ENCODE measurements at regions not wholly inside any gene's neighbourhood (a gene's known extent, or its start where the extent isn't known, plus 50 kb on each side); places are given as distances from the start of the nearest gene placed in this dataset.

- Histone ChIP-seq H3K4me1 (ENCODE audit: low read depth) (no peaks in the 10 kb centered on the region), H3K36me3 (ENCODE audit: low read depth) (no peaks in the 10 kb centered on the region), H3K9me3 (no peaks in the 10 kb centered on the region), H3K4me3 (no peak overlapping the region)
- DNase-seq (no peak), ATAC-seq (no peak)
- intact Hi-C loops (cut with DNase I, micrococcal nuclease): no loop called here
- no peak for TF ChIP-seq CTCF (IDR thresholded peaks at IDR 0.05)
Measured at GRCh38 chr4:164484551-164484950, 269.4 kb upstream of the SMIM31 start.

GRCh38 chr4:164485136-164485535 lies 268.8 kb upstream of the SMIM31 start:
- H3K4me1 ChIP-seq (ENCODE audit: low read depth): no peaks in the 10 kb centered on the region
- H3K36me3 ChIP-seq (ENCODE audit: low read depth): no peaks in the 10 kb centered on the region
- no peaks in the 10 kb centered on the region for H3K9me3 ChIP-seq
- intact Hi-C loops (cut with DNase I, micrococcal nuclease): no loop called here
- no peak overlapping the region for H3K4me3 ChIP-seq
- no peak for TF ChIP-seq CTCF (IDR thresholded peaks at IDR 0.05)
- ATAC-seq: no peak
- no peak for DNase-seq

GRCh38 chr4:164488114-164488513 lies 265.8 kb upstream of the SMIM31 start:
- Histone ChIP-seq H3K4me3 (no peak overlapping the region), H3K4me1 (ENCODE audit: low read depth) (no peaks in the 10 kb centered on the region), H3K36me3 (ENCODE audit: low read depth) (no peaks in the 10 kb centered on the region), H3K9me3 (no peaks in the 10 kb centered on the region)
- ATAC-seq (no peak), DNase-seq (no peak)
- intact Hi-C loops (cut with DNase I, micrococcal nuclease): no loop called here
- TF ChIP-seq CTCF (IDR thresholded peaks at IDR 0.05): no peak

GRCh38 chr4:164501074-164501473 lies 252.9 kb upstream of the SMIM31 start:
- H3K36me3 ChIP-seq (ENCODE audit: low read depth): no peaks in the 10 kb centered on the region
- no peak for TF ChIP-seq CTCF (IDR thresholded peaks at IDR 0.05)
- no peaks in the 10 kb centered on the region for H3K9me3 ChIP-seq
- no peak overlapping the region for H3K4me3 ChIP-seq
- DNase-seq: no peak
- intact Hi-C loops (cut with DNase I, micrococcal nuclease): no loop called here
- H3K4me1 ChIP-seq (ENCODE audit: low read depth): no peaks in the 10 kb centered on the region
- no peak for ATAC-seq

- H3K36me3 ChIP-seq (ENCODE audit: low read depth): no peaks in the 10 kb centered on the region
- H3K4me1 ChIP-seq (ENCODE audit: low read depth): no peaks in the 10 kb centered on the region
- TF ChIP-seq CTCF (IDR thresholded peaks at IDR 0.05): no peak
- no peak for DNase-seq
- intact Hi-C loops (cut with DNase I, micrococcal nuclease): no loop called here
- no peak overlapping the region for H3K4me3 ChIP-seq
- no peaks in the 10 kb centered on the region for H3K9me3 ChIP-seq
- ATAC-seq: no peak
Measured at GRCh38 chr4:164503874-164504273, 250.1 kb upstream of the SMIM31 start.

GRCh38 chr4:164508097-164508496 lies 245.8 kb upstream of the SMIM31 start:
- no peaks in the 10 kb centered on the region for H3K9me3 ChIP-seq
- H3K4me1 ChIP-seq (ENCODE audit: low read depth): no peaks in the 10 kb centered on the region
- H3K4me3 ChIP-seq: no peak overlapping the region
- intact Hi-C loops (cut with DNase I, micrococcal nuclease): no loop called here
- no peaks in the 10 kb centered on the region for H3K36me3 ChIP-seq (ENCODE audit: low read depth)
- no peak for DNase-seq
- TF ChIP-seq CTCF (IDR thresholded peaks at IDR 0.05): no peak
- ATAC-seq: no peak
